Mesendoderm (in vitro differentiated cells): ENCODE measurements at regions not wholly inside any gene's neighbourhood (a gene's known extent, or its start where the extent isn't known, plus 50 kb on each side); places are given as distances from the start of the nearest gene placed in this dataset.
A peak's percentile ranks its signal among the peaks of the same experiment; 100 is the strongest.

ENCODE experiments used
- DNase-seq: peaks from one replicate; pipeline ENCODE4 v3.0.0; 2013
- H2AK5ac ChIP-seq: 2 replicates; pipeline ENCODE4 v1.6.1; 2013; ENCODE audit warnings: low read length, inconsistent platforms
- H2BK120ac ChIP-seq: 2 replicates; pipeline ENCODE4 v1.6.1; 2013; ENCODE audit warnings: low read depth, mild to moderate bottlenecking, low read length, moderate library complexity, mixed read lengths
- H2BK15ac ChIP-seq: replicated peaks from 2 replicates; pipeline ENCODE4 v1.6.1; 2013; ENCODE audit warnings: low read depth, mild to moderate bottlenecking, moderate library complexity
- H2BK5ac ChIP-seq: 2 replicates; pipeline ENCODE4 v1.6.1; 2013; ENCODE audit warnings: low read length, inconsistent platforms
- H3K18ac ChIP-seq: 2 replicates; pipeline ENCODE4 v1.6.1; 2013; ENCODE audit warnings: mild to moderate bottlenecking, low read length, mixed read lengths
- H3K23ac ChIP-seq: one replicate; pipeline ENCODE4 v1.6.1; 2013; ENCODE audit warnings: low read length
- H3K27ac ChIP-seq: 2 replicates; pipeline ENCODE4 v1.5.1; 2013; ENCODE audit warnings: low read depth, mild to moderate bottlenecking, inconsistent platforms, low read length, moderate library complexity
- H3K27me3 ChIP-seq: 2 replicates; pipeline ENCODE4 v1.6.1; 2013; ENCODE audit warnings: low read length, control low read depth, mild to moderate bottlenecking, inconsistent platforms; ENCODE audit not compliant: insufficient read depth, poor library complexity
- H3K36me3 ChIP-seq: 2 replicates; pipeline ENCODE4 v1.6.1; 2013; ENCODE audit warnings: low read length, inconsistent platforms; ENCODE audit not compliant: control insufficient read depth, insufficient read depth
- H3K4ac ChIP-seq: one replicate; pipeline ENCODE4 v1.6.1; 2013; ENCODE audit warnings: low read depth, mild to moderate bottlenecking, low read length, moderate library complexity
- H3K4me1 ChIP-seq: 2 replicates; pipeline ENCODE4 v1.6.1; 2013; ENCODE audit warnings: low read depth, low read length, inconsistent platforms; ENCODE audit not compliant: control insufficient read depth
- H3K4me2 ChIP-seq: 2 replicates; pipeline ENCODE4 v1.6.1; 2013; ENCODE audit warnings: low read length
- H3K4me3 ChIP-seq: 2 replicates; pipeline ENCODE4 v1.5.1; 2013; ENCODE audit warnings: mild to moderate bottlenecking, low read length
- H3K56ac ChIP-seq: one replicate; pipeline ENCODE4 v1.6.1; 2013; ENCODE audit warnings: low read length
- H3K79me1 ChIP-seq: 2 replicates; pipeline ENCODE4 v1.6.1; 2013; ENCODE audit warnings: low read length, inconsistent platforms
- H3K79me2 ChIP-seq: 2 replicates; pipeline ENCODE4 v1.6.1; 2013; ENCODE audit warnings: mild to moderate bottlenecking, low read length; ENCODE audit not compliant: control insufficient read depth, insufficient read depth
- H3K9ac ChIP-seq: 2 replicates; pipeline ENCODE4 v1.6.1; 2013; ENCODE audit warnings: low read length, inconsistent platforms
- H4K5ac ChIP-seq: one replicate; pipeline ENCODE4 v1.6.1; 2013; ENCODE audit warnings: low read length
- H4K8ac ChIP-seq: one replicate; pipeline ENCODE4 v1.6.1; 2013; ENCODE audit warnings: low read depth, mild to moderate bottlenecking, control low read depth, low read length, moderate library complexity
- WGBS: extraction: QIAGEN DNeasy Blood & Tissue Kit; methylation state at CpG from one replicate; pipeline ENCODE4 v1.1.7; 2013; ENCODE audit warnings: low lambda C conversion rate, missing lambda C conversion rate; ENCODE audit not compliant: insufficient coverage; ENCODE audit errors: extremely low coverage; 5-methylcytosine and 5-hydroxymethylcytosine counted together

DNA sequence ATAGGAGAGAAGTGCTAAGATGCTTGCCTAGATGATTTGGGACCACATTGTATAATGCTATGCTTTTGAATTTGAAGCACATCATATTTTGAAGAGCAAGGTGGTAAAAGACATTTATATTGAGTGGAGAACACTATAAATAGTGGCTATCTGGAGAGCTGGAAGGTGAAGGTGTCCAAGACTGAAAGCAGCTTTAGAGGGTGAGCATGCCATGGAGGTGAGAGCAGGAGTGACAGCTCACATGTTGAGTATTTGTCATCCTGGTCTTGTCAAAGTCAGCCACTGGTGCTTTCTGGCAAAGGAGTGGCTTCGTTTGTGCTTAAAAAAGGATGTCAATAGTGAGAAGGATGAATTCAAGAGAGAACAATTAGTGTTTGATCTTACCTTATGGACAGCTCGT is 225.9 kb downstream of the COG6 start:
- H3K27ac ChIP-seq = no peak overlapping the region
- DNase-seq = no peak
- no peak overlapping the region for H3K9ac ChIP-seq
- H3K4ac ChIP-seq = no peak overlapping the region
- H3K4me1 ChIP-seq = no peaks in the 10 kb centered on the region
- no peak overlapping the region for H3K18ac ChIP-seq
- no peak overlapping the region for H2AK5ac ChIP-seq
- H3K4me3 ChIP-seq = no peak overlapping the region
- H2BK15ac ChIP-seq = no peak overlapping the region
- no peaks in the 10 kb centered on the region for H3K27me3 ChIP-seq
- WGBS = no CpG with 5 or more reads among the region's 2 CpGs
- H3K79me1 ChIP-seq = no peaks in the 10 kb centered on the region
- H2BK5ac ChIP-seq = no peak overlapping the region
- no peak overlapping the region for H4K8ac ChIP-seq
- H2BK120ac ChIP-seq = no peak overlapping the region
- no peaks in the 10 kb centered on the region for H3K79me2 ChIP-seq
- H3K36me3 ChIP-seq = no peaks in the 10 kb centered on the region
- H3K4me2 ChIP-seq = no peak overlapping the region
- no peak overlapping the region for H4K5ac ChIP-seq
- H3K56ac ChIP-seq = no peak overlapping the region
- no peak overlapping the region for H3K23ac ChIP-seq

DNA sequence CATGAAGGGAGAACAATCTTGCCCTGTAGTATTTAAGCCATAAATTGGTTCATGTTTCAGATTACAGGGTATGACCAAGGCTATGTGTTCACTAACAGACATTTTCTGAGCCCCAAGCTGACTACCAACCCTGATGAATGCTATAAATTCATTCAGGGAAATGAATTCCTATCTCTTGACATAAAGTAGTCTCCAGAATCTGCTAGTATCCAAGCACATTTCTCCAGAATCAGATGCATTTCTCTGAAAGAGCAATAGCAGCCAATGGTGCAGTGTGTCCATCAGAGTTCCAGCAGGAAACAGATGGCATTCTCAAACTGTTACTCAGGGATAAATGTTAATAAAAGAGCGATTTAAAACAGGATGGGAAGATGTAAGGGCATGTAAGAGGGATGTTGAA is 226.4 kb downstream of the COG6 start:
- no peak overlapping the region for H2BK5ac ChIP-seq
- H3K79me1 ChIP-seq = no peaks in the 10 kb centered on the region
- H4K8ac ChIP-seq = no peak overlapping the region
- DNase-seq = no peak
- H3K23ac ChIP-seq = no peak overlapping the region
- no peak overlapping the region for H2BK120ac ChIP-seq
- no peak overlapping the region for H4K5ac ChIP-seq
- no peak overlapping the region for H2BK15ac ChIP-seq
- H3K79me2 ChIP-seq = no peaks in the 10 kb centered on the region
- no peak overlapping the region for H3K56ac ChIP-seq
- no peaks in the 10 kb centered on the region for H3K4me1 ChIP-seq
- H3K27me3 ChIP-seq = no peaks in the 10 kb centered on the region
- H3K18ac ChIP-seq = no peak overlapping the region
- H3K4me3 ChIP-seq = no peak overlapping the region
- H3K4me2 ChIP-seq = no peak overlapping the region
- no peak overlapping the region for H3K4ac ChIP-seq
- H3K27ac ChIP-seq = no peak overlapping the region
- H3K36me3 ChIP-seq = no peaks in the 10 kb centered on the region
- no peak overlapping the region for H3K9ac ChIP-seq
- no peak overlapping the region for H2AK5ac ChIP-seq
- no CpG with 5 or more reads among the region's 1 CpG for WGBS

DNA sequence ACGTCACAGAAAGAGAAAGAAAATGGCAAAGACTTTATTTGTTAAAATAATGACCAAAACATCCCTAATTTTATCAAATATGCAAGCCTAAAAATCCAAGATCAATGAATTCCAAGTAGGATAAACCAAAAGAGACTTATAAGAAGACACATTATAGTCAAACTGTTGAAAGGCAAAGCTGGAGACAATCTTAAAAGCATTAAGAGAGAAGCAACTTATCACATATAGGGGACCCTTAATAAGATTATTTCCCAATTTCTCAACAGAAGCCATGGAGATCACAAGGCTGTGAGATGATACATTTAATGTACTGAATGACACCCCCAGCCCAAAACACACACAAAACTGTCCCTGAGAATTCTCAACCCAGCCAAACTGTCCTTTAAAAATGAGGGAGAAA is 228.7 kb downstream of the COG6 start:
- DNase-seq = no peak
- no CpG with 5 or more reads among the region's 1 CpG for WGBS
- Histone ChIP-seq H3K4ac (no peak overlapping the region), H3K9ac (no peak overlapping the region), H2BK5ac (no peak overlapping the region), H3K18ac (no peak overlapping the region), H4K5ac (no peak overlapping the region), H2BK15ac (no peak overlapping the region), H3K4me1 (no peaks in the 10 kb centered on the region), H4K8ac (no peak overlapping the region), H3K27ac (no peak overlapping the region), H3K27me3 (no peaks in the 10 kb centered on the region), H3K79me1 (no peaks in the 10 kb centered on the region), H3K4me2 (no peak overlapping the region), H3K4me3 (no peak overlapping the region), H3K79me2 (no peaks in the 10 kb centered on the region), H3K23ac (no peak overlapping the region), H3K36me3 (no peaks in the 10 kb centered on the region), H2BK120ac (no peak overlapping the region), H2AK5ac (no peak overlapping the region), H3K56ac (no peak overlapping the region)

DNA sequence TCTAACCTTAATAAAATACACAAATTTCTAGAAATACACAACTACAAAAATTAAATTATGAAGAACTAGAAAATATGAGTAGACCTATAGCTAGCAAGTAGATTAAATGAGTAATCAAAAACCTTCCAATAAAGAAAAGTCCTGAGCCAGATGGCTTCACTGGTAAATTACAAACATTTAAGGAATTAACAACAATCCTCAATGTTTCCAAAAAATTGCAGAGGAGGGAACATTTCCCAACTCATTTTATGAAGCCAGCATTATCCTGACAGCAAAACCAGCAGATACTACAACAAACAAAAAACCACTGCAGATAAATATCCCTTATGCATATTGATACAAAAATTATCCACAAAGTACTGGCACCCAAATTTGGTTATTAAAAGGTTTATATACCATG is 230.9 kb downstream of the COG6 start:
- Histone ChIP-seq H3K9ac (no peak overlapping the region), H4K5ac (no peak overlapping the region)

DNA sequence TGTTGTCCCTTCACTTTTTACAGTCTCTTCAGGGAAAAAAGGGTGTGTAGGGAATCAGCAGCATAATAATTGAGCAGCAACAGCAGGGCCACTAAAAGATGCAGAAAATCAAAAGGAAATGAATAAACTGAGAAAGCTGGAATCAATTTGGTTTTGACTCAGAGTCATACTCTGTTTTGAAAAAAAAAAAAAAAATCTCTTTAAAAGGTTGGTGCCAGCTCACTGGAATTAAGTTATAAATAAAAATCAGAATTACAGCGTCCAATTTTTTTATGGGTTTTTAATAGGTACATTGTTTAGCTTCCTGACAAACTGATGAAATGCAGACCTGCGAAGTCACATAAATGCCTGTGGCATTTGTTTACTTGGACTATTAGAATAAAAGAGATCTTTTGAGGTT is 231.9 kb downstream of the COG6 start:
- Histone ChIP-seq H4K8ac (no peak overlapping the region), H2BK120ac (no peak overlapping the region), H2AK5ac (no peak overlapping the region), H3K79me1 (no peaks in the 10 kb centered on the region), H3K23ac (no peak overlapping the region), H3K4me1 (no peaks in the 10 kb centered on the region), H4K5ac (no peak overlapping the region), H3K79me2 (no peaks in the 10 kb centered on the region), H3K9ac (no peak overlapping the region), H3K4me3 (no peak overlapping the region), H3K18ac (no peak overlapping the region), H3K27me3 (no peaks in the 10 kb centered on the region), H3K4me2 (no peak overlapping the region), H2BK15ac (no peak overlapping the region), H3K36me3 (no peaks in the 10 kb centered on the region), H3K4ac (no peak overlapping the region), H2BK5ac (no peak overlapping the region), H3K56ac (no peak overlapping the region), H3K27ac (no peak overlapping the region)
- WGBS = no CpG with 5 or more reads among the region's 2 CpGs
- no peak for DNase-seq

More for the DNA sequence above, 230.9 kb downstream of the COG6 start:
- H2BK15ac ChIP-seq = no peak overlapping the region
- no peak overlapping the region for H3K23ac ChIP-seq
- no peaks in the 10 kb centered on the region for H3K4me1 ChIP-seq
- H3K4me3 ChIP-seq = no peak overlapping the region
- H3K27ac ChIP-seq = no peak overlapping the region
- no peak overlapping the region for H2AK5ac ChIP-seq
- H2BK5ac ChIP-seq = no peak overlapping the region
- H3K56ac ChIP-seq = no peak overlapping the region
- no peak overlapping the region for H4K8ac ChIP-seq
- H2BK120ac ChIP-seq = no peak overlapping the region
- no peak overlapping the region for H3K4ac ChIP-seq
- no peak overlapping the region for H3K4me2 ChIP-seq
- no peak overlapping the region for H3K18ac ChIP-seq
- H3K36me3 ChIP-seq = no peaks in the 10 kb centered on the region
- DNase-seq = no peak
- no peaks in the 10 kb centered on the region for H3K27me3 ChIP-seq
- H3K79me2 ChIP-seq = no peaks in the 10 kb centered on the region
- no peaks in the 10 kb centered on the region for H3K79me1 ChIP-seq

DNA sequence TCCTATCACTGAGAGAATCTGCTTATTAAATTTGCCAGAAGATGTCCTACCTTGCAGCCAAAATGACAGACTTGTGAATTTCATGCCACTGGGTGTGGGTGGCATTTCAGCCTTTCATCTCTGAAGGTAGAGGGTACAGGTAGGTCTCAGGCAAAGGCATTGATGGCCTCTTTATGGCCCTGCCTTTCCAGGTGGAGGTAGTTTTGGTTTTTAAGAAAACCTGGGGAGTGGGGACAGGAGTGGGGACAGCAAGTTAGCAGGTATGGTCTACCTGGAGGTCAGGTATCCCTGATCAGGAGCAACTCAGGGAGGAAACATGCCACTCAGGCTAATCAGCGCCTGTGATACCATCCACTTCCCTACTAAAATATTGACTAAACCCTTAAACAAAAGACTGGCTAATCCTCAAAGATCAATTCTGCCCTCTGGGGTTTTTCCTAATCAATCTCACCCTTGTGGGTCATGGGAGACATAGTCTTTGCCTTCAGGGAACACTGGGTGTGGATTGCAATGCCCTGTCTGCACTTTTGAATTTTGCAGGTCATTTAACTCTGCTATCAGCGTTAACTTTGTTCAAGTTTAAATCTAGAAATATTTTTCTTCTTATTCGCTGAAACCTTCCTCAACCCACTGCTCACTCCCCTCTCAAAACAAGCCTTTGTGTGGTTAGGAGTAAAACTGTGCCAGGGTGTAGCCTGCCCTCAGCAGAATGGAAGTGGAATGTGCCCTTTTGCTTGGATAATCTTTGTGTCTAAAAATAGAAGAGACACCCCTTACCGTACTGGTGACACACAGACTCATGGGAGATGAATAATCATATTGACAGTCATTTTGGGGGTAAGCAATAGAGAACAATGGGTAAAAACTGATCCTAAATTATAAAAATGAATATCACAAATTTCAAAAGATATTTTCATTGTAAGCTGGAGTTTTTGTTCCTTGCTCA is 233.7 kb downstream of the COG6 start:
- H3K4me3 ChIP-seq = no peak overlapping the region
- H3K4me1 ChIP-seq = no peaks in the 10 kb centered on the region
- no peak overlapping the region for H2BK15ac ChIP-seq
- no peaks in the 10 kb centered on the region for H3K79me2 ChIP-seq
- no peaks in the 10 kb centered on the region for H3K79me1 ChIP-seq
- H3K18ac ChIP-seq = peak overlapping the region; percentile 2
- H2AK5ac ChIP-seq = no peak overlapping the region
- no peak overlapping the region for H2BK120ac ChIP-seq
- H4K5ac ChIP-seq = no peak overlapping the region
- no peak overlapping the region for H2BK5ac ChIP-seq
- no peaks in the 10 kb centered on the region for H3K27me3 ChIP-seq
- no peak overlapping the region for H4K8ac ChIP-seq
- H3K23ac ChIP-seq = no peak overlapping the region
- no peak overlapping the region for H3K9ac ChIP-seq
- H3K4me2 ChIP-seq = no peak overlapping the region
- no peak overlapping the region for H3K27ac ChIP-seq
- no peak overlapping the region for H3K4ac ChIP-seq
- peak; percentile 61 for DNase-seq
- H3K36me3 ChIP-seq = no peaks in the 10 kb centered on the region
- WGBS = no CpG with 5 or more reads among the region's 4 CpGs
- H3K56ac ChIP-seq = no peak overlapping the region
